ENCODE measurements at regions not wholly inside any gene's neighbourhood (a gene's known extent, or its start where the extent isn't known, plus 50 kb on each side); places are given as distances from the start of the nearest gene placed in this dataset.

- no peaks in the 10 kb centered on the region for H3K4me1 ChIP-seq (replicated peaks in 1 of 2; ENCODE audit: control insufficient read depth in 2 of 2, insufficient read depth in 2 of 2, low read length in 2 of 2)
- no TSS peak for BruUV-seq (replicated peaks)
- no peak for ATAC-seq
- H3K9me1 ChIP-seq (ENCODE audit: control insufficient read depth, insufficient read depth, low read length): no peaks in the 10 kb centered on the region
- 0% methylated on average over 4 of the region's 4 CpGs for WGBS (ENCODE audit: insufficient coverage, low coverage, missing lambda C conversion rate)
- H4K20me1 ChIP-seq (replicated peaks; ENCODE audit: control insufficient read depth, insufficient read depth, low read length): no peaks in the 10 kb centered on the region
- ChIA-PET POLR2A (no interaction called here), CTCF (ENCODE audit: low intra/inter-chr PET ratio) (no interaction called here)
- no peak overlapping the region for H3K4me3 ChIP-seq
- H3K27ac ChIP-seq (ENCODE audit: extremely low read depth, low read depth, low read length): no peak overlapping the region
- FAIRE-seq: no peak
- no peaks in the 10 kb centered on the region for H3K27me3 ChIP-seq (ENCODE audit: control insufficient read depth in 2 of 2, insufficient read depth in 2 of 2, low read length in 2 of 2)
- H3K79me2 ChIP-seq (ENCODE audit: control insufficient read depth, insufficient read depth, low read length): no peaks in the 10 kb centered on the region
- TF ChIP-seq KLF16 (IDR thresholded peaks at IDR 0.05) (no peak), GATAD2B (IDR thresholded peaks at IDR 0.05; ENCODE audit: borderline replicate concordance) (no peak), HMG20B (CRISPR knock-in tag; IDR thresholded peaks at IDR 0.05) (no peak), ZC3H11A (IDR thresholded peaks at IDR 0.05; ENCODE audit: low read depth, low read length) (no peak), ZNF146 (CRISPR knock-in tag; IDR thresholded peaks at IDR 0.05; ENCODE audit: unreplicated experiment) (no peak), KDM2B (CRISPR knock-in tag; IDR thresholded peaks at IDR 0.05) (no peak), ATF2 (CRISPR knock-in tag; IDR thresholded peaks at IDR 0.05) (no peak), SMARCB1 (IDR thresholded peaks at IDR 0.05; ENCODE audit: insufficient read length, low read depth) (no peak), HNRNPK (IDR thresholded peaks at IDR 0.05; ENCODE audit: low read depth, low read length, poor library complexity, severe bottlenecking) (no peak), SNRNP70 (optimal IDR thresholded peaks at IDR 0.05; ENCODE audit: low read depth, low read length) (no peak), HOMEZ (CRISPR knock-in tag; IDR thresholded peaks at IDR 0.05) (no peak), NR2C2 (CRISPR knock-in tag; IDR thresholded peaks at IDR 0.05) (no peak), NR2C2 (tag; IDR thresholded peaks at IDR 0.05) (no peak), CREB1 (IDR thresholded peaks at IDR 0.05) (no peak), CREB1 (CRISPR knock-in tag; IDR thresholded peaks at IDR 0.05) (no peak)
- no peaks in the 10 kb centered on the region for H3K9me3 ChIP-seq (replicated peaks; ENCODE audit: control insufficient read depth, insufficient read depth, low read depth, low read length)
- in situ Hi-C loops (cut with MboI) (no loop called here), intact Hi-C loops (cut with micrococcal nuclease) (no loop called here)
- no peaks in the 10 kb centered on the region for H3K36me3 ChIP-seq (ENCODE audit: control insufficient read depth, insufficient read depth, low read length)
- H3K9ac ChIP-seq (ENCODE audit: insufficient read depth in 1 of 2, low read depth in 2 of 2, low read length in 2 of 2): no peak overlapping the region
- H2AFZ ChIP-seq (ENCODE audit: low read depth, low read length): no peak overlapping the region
- no peak for DNase-seq (ENCODE audit: extremely low read depth in 1 of 4, low spot score in 3 of 4)
- H3K4me2 ChIP-seq (ENCODE audit: insufficient read depth, low read length): no peak overlapping the region
These were observed 443.0 kb upstream of the RGPD4 start for GRCh38 chr2:107383691-107384090.

Measured in K562 (cell line).